Right atrium auricular region (tissue), 2 donors: ENCODE measurements at regions not wholly inside any gene's neighbourhood (a gene's known extent, or its start where the extent isn't known, plus 50 kb on each side); places are given as distances from the start of the nearest gene placed in this dataset.

Experiments
- DNase-seq: peaks from one replicate; pipeline ENCODE4 v3.0.0-alpha.2; 2019; ENCODE audit warnings: low spot score
- H3K27ac ChIP-seq, 2 donors: fragments of 200-600 bp; sonication (generic); 1 replicate in 1 of 2; 2 replicates in 1 of 2; pipeline ENCODE4 v1.5.1; 2016 to 2019
- H3K27me3 ChIP-seq, 2 donors: fragments of 200-600 bp; sonication (generic); one replicate each; pipeline versions ENCODE4 v1.5.1 to v1.6.0; 2017 to 2019
- H3K36me3 ChIP-seq: fragments of 200-600 bp; sonication (generic); one replicate; pipeline ENCODE4 v1.5.1; 2016
- H3K4me1 ChIP-seq, 2 donors: fragments of 200-600 bp; sonication (generic); one replicate each; pipeline versions ENCODE4 v1.5.1 to v1.6.0; 2017 to 2019
- H3K4me3 ChIP-seq, 2 donors: fragments of 200-600 bp; sonication (generic); 1 replicate in 1 of 2; 2 replicates in 1 of 2; pipeline ENCODE4 v1.5.1; 2017 to 2019; ENCODE audit warnings: mild to moderate bottlenecking in 1 of 2, moderate library complexity in 1 of 2
- H3K9me3 ChIP-seq, 2 donors: fragments of 200-600 bp; sonication (generic); one replicate each; pipeline ENCODE4 v1.5.1; 2019
- CTCF ChIP-seq, 2 donors: fragments of 200-600 bp; sonication (generic); IDR thresholded peaks; one replicate each; pipeline ENCODE4 v1.5.1; 2019; ENCODE audit warnings: antibody characterized with exemption in 2 of 2

- H3K4me1 ChIP-seq: peaks cover 0 to 48% of the 10 kb centered on the region in 2 donors
- H3K27me3 ChIP-seq: no peaks in the 10 kb centered on the region
- H3K4me3 ChIP-seq: no peak overlapping the region
- H3K36me3 ChIP-seq: no peaks in the 10 kb centered on the region
- TF ChIP-seq CTCF (IDR thresholded peaks at IDR 0.05): no peak
- no peaks in the 10 kb centered on the region for H3K9me3 ChIP-seq
- H3K27ac ChIP-seq: peak overlapping the region in 1 of 2 donors; percentile 36
- no peak for DNase-seq
Observed at GRCh38 chr6:167676666-167677421, 149.9 kb upstream of the AFDN start.

GRCh38 chr6:167677422-167677789 lies 149.3 kb upstream of the AFDN start:
- Histone ChIP-seq H3K4me3 (no peak overlapping the region), H3K9me3 (no peaks in the 10 kb centered on the region), H3K4me1 (peaks cover 0 to 54% of the 10 kb centered on the region in 2 donors), H3K27ac (no peak overlapping the region), H3K27me3 (no peaks in the 10 kb centered on the region), H3K36me3 (no peaks in the 10 kb centered on the region)
- no peak for DNase-seq
- TF ChIP-seq CTCF (IDR thresholded peaks at IDR 0.05): no peak

- TF ChIP-seq CTCF (IDR thresholded peaks at IDR 0.05): no peak
- Histone ChIP-seq H3K4me3 (peak overlapping the region; percentile 24 to 43), H3K27ac (peak overlapping the region in 1 of 2 donors; percentile 29), H3K36me3 (no peaks in the 10 kb centered on the region), H3K27me3 (no peaks in the 10 kb centered on the region), H3K9me3 (no peaks in the 10 kb centered on the region), H3K4me1 (peaks cover 0 to 63% of the 10 kb centered on the region in 2 donors)
- no peak for DNase-seq
Observed at GRCh38 chr6:167678102-167679101, 148.3 kb upstream of the AFDN start.

DNA sequence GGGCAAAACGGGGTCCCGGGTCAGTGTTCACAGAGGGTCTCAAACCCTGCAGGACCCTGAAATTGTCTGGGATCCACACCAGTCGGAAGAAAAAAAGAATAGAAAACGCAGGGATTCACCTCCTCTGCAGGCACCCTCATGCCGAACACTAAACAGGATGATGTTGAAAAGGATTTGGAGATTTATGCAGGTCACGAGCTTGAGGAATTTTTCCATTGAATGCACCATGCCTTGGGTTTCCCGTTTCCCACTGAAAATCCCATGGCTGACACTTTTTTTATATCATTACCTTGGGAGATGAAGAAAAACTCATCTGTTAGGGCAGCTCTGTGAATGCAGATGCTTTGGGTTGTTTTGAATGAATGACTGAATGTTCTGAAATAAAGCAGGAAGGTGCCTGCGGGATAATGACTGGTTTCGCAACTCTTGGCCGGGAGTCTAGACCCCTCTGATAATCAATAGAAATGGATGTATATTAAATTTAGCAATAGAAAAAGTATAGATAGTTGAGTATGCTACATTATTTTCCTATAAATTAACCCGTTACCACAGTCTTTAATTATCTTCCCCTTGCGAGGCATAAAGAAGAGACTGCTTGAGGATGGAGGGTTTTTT lies 147.5 kb upstream of the AFDN start:
- no peak for DNase-seq
- no peak for TF ChIP-seq CTCF (IDR thresholded peaks at IDR 0.05)
- no peaks in the 10 kb centered on the region for H3K9me3 ChIP-seq
- peak overlapping the region in 1 of 2 donors; percentile 43 for H3K4me3 ChIP-seq
- H3K36me3 ChIP-seq: no peaks in the 10 kb centered on the region
- peaks cover 0 to 70% of the 10 kb centered on the region in 2 donors for H3K4me1 ChIP-seq
- peak overlapping the region in 1 of 2 donors; percentile 29 for H3K27ac ChIP-seq
- no peaks in the 10 kb centered on the region for H3K27me3 ChIP-seq

GRCh38 chr6:167679790-167680604 lies 146.7 kb upstream of the AFDN start:
- no peak for TF ChIP-seq CTCF (IDR thresholded peaks at IDR 0.05)
- Histone ChIP-seq H3K36me3 (no peaks in the 10 kb centered on the region), H3K27me3 (no peaks in the 10 kb centered on the region), H3K4me1 (peaks cover 0 to 68% of the 10 kb centered on the region in 2 donors), H3K9me3 (no peaks in the 10 kb centered on the region), H3K27ac (no peak overlapping the region), H3K4me3 (no peak overlapping the region)
- no peak for DNase-seq
